Trophoblast cell (in vitro differentiated cells and primary cell): ENCODE measurements at regions not wholly inside any gene's neighbourhood (a gene's known extent, or its start where the extent isn't known, plus 50 kb on each side); places are given as distances from the start of the nearest gene placed in this dataset.

Experiments used
- DNase-seq, 2 donors: peaks; one replicate each; pipeline ENCODE4 v3.0.0-alpha.2; 2016
- H2AFZ ChIP-seq: 2 replicates; pipeline ENCODE4 v1.6.1; 2013; ENCODE audit warnings: low read length, moderate library complexity, mild to moderate bottlenecking; ENCODE audit not compliant: insufficient read depth, poor library complexity
- H2AK5ac ChIP-seq: 2 replicates; pipeline ENCODE4 v1.6.1; 2013; ENCODE audit warnings: mild to moderate bottlenecking, low read length
- H2BK120ac ChIP-seq: 2 replicates; pipeline ENCODE4 v1.6.1; 2013; ENCODE audit warnings: low read length, mild to moderate bottlenecking, moderate library complexity; ENCODE audit not compliant: insufficient read depth, poor library complexity
- H2BK12ac ChIP-seq: 2 replicates; pipeline ENCODE4 v1.6.1; 2013; ENCODE audit warnings: mild to moderate bottlenecking, low read length, moderate library complexity
- H2BK5ac ChIP-seq: 2 replicates; pipeline ENCODE4 v1.6.1; 2013; ENCODE audit warnings: low read length, low read depth, moderate library complexity, mild to moderate bottlenecking; ENCODE audit not compliant: poor library complexity
- H3K14ac ChIP-seq: 2 replicates; pipeline ENCODE4 v1.6.1; 2013; ENCODE audit warnings: mild to moderate bottlenecking, low read length
- H3K18ac ChIP-seq: 2 replicates; pipeline ENCODE4 v1.6.1; 2013; ENCODE audit warnings: mild to moderate bottlenecking, low read length
- H3K23ac ChIP-seq: 2 replicates; pipeline ENCODE4 v1.6.1; 2013; ENCODE audit warnings: low read length
- H3K27ac ChIP-seq: 2 replicates; pipeline ENCODE4 v1.5.1; 2013; ENCODE audit warnings: low read depth, mild to moderate bottlenecking, inconsistent platforms, low read length, moderate library complexity
- H3K27me3 ChIP-seq: 2 replicates; pipeline ENCODE4 v1.6.1; 2013; ENCODE audit warnings: inconsistent platforms, mild to moderate bottlenecking, low read length, moderate library complexity; ENCODE audit not compliant: insufficient read depth
- H3K36me3 ChIP-seq, 2 experiments: 1 replicate in 1 of 2; 2 replicates in 1 of 2; pipeline ENCODE4 v1.6.1; 2013; ENCODE audit warnings: low read length in 2 of 2, mild to moderate bottlenecking in 2 of 2, moderate library complexity in 1 of 2; ENCODE audit not compliant: insufficient read depth in 2 of 2, control insufficient read depth in 1 of 2
- H3K4ac ChIP-seq: 2 replicates; pipeline ENCODE4 v1.6.1; 2013; ENCODE audit warnings: low read depth, mild to moderate bottlenecking, low read length, moderate library complexity
- H3K4me1 ChIP-seq, 2 experiments: 1 replicate in 1 of 2; 2 replicates in 1 of 2; pipeline ENCODE4 v1.6.1; 2013; ENCODE audit warnings: low read length in 2 of 2, mild to moderate bottlenecking in 2 of 2, moderate library complexity in 1 of 2; ENCODE audit not compliant: insufficient read depth in 2 of 2, control insufficient read depth in 1 of 2
- H3K4me2 ChIP-seq: 2 replicates; pipeline ENCODE4 v1.6.1; 2013; ENCODE audit warnings: inconsistent platforms, mild to moderate bottlenecking, low read length, moderate library complexity
- H3K4me3 ChIP-seq: 2 replicates; pipeline ENCODE4 v1.5.1; 2013; ENCODE audit warnings: mild to moderate bottlenecking, low read depth, low read length, inconsistent platforms
- H3K79me1 ChIP-seq: one replicate; pipeline ENCODE4 v1.6.1; 2013; ENCODE audit warnings: low read length
- H3K79me2 ChIP-seq: 2 replicates; pipeline ENCODE4 v1.6.1; 2013; ENCODE audit warnings: low read length, mild to moderate bottlenecking; ENCODE audit not compliant: control insufficient read depth, insufficient read depth, poor library complexity
- H3K9ac ChIP-seq: 2 replicates; pipeline ENCODE4 v1.6.1; 2013; ENCODE audit warnings: mild to moderate bottlenecking, low read length
- H3K9me3 ChIP-seq: 2 replicates; pipeline ENCODE4 v1.6.1; 2013; ENCODE audit warnings: low read depth, mild to moderate bottlenecking, control low read depth, inconsistent platforms, low read length; ENCODE audit not compliant: insufficient read depth
- H4K12ac ChIP-seq: 2 replicates; pipeline ENCODE4 v1.6.1; 2013; ENCODE audit warnings: low read depth, mild to moderate bottlenecking, low read length, moderate library complexity
- H4K8ac ChIP-seq: 2 replicates; pipeline ENCODE4 v1.6.1; 2013; ENCODE audit warnings: low read depth, mild to moderate bottlenecking, low read length, moderate library complexity
- H4K91ac ChIP-seq: one replicate; pipeline ENCODE4 v1.6.1; 2013; ENCODE audit warnings: low read depth, mild to moderate bottlenecking, low read length, moderate library complexity
- WGBS: extraction: QIAGEN DNeasy Blood & Tissue Kit; methylation state at CpG from one replicate; pipeline ENCODE4 v1.1.7; 2013; ENCODE audit warnings: missing lambda C conversion rate; ENCODE audit not compliant: insufficient read length, insufficient coverage; ENCODE audit errors: extremely low coverage; 5-methylcytosine and 5-hydroxymethylcytosine counted together

GRCh38 chr10:27368706-27369105, 128.1 kb upstream of the ACBD5 start:
- H3K36me3 ChIP-seq = no peaks in the 10 kb centered on the region
- H2AFZ ChIP-seq = no peak overlapping the region
- H3K4me3 ChIP-seq = no peak overlapping the region
- no peak overlapping the region for H2AK5ac ChIP-seq
- no peak overlapping the region for H3K27ac ChIP-seq
- H3K4me2 ChIP-seq = no peak overlapping the region
- H3K23ac ChIP-seq = no peak overlapping the region
- H3K9ac ChIP-seq = no peak overlapping the region
- no peak for DNase-seq
- no peak overlapping the region for H3K18ac ChIP-seq
- no peaks in the 10 kb centered on the region for H3K79me1 ChIP-seq
- H4K91ac ChIP-seq = no peak overlapping the region
- H3K4me1 ChIP-seq = no peaks in the 10 kb centered on the region
- no peak overlapping the region for H2BK5ac ChIP-seq
- H4K8ac ChIP-seq = no peak overlapping the region
- no CpG with 5 or more reads among the region's 10 CpGs for WGBS
- no peak overlapping the region for H2BK120ac ChIP-seq
- H4K12ac ChIP-seq = no peak overlapping the region
- no peak overlapping the region for H3K14ac ChIP-seq
- no peaks in the 10 kb centered on the region for H3K79me2 ChIP-seq
- no peaks in the 10 kb centered on the region for H3K27me3 ChIP-seq
- no peaks in the 10 kb centered on the region for H3K9me3 ChIP-seq
- H2BK12ac ChIP-seq = no peak overlapping the region
- no peak overlapping the region for H3K4ac ChIP-seq

- Histone ChIP-seq H2AFZ (no peak overlapping the region), H3K4ac (no peak overlapping the region), H2BK120ac (no peak overlapping the region), H3K27me3 (no peaks in the 10 kb centered on the region), H3K9me3 (no peaks in the 10 kb centered on the region), H4K8ac (no peak overlapping the region), H3K27ac (no peak overlapping the region), H3K79me1 (no peaks in the 10 kb centered on the region), H3K4me2 (no peak overlapping the region), H3K14ac (no peak overlapping the region), H3K18ac (no peak overlapping the region), H2BK5ac (no peak overlapping the region), H3K4me3 (no peak overlapping the region), H3K23ac (no peak overlapping the region), H3K36me3 (no peaks in the 10 kb centered on the region), H3K4me1 (no peaks in the 10 kb centered on the region), H2BK12ac (no peak overlapping the region), H2AK5ac (no peak overlapping the region), H3K79me2 (no peaks in the 10 kb centered on the region), H3K9ac (no peak overlapping the region), H4K91ac (no peak overlapping the region), H4K12ac (no peak overlapping the region)
- DNase-seq = no peak
- WGBS = no CpG with 5 or more reads among the region's 1 CpG
Observed at GRCh38 chr10:27366769-27367168, 126.2 kb upstream of the ACBD5 start.

- no peak overlapping the region for H2AK5ac ChIP-seq
- no peak overlapping the region for H3K9ac ChIP-seq
- no peaks in the 10 kb centered on the region for H3K36me3 ChIP-seq
- H3K79me2 ChIP-seq = no peaks in the 10 kb centered on the region
- no peak overlapping the region for H2BK5ac ChIP-seq
- no peaks in the 10 kb centered on the region for H3K79me1 ChIP-seq
- H2AFZ ChIP-seq = no peak overlapping the region
- H2BK120ac ChIP-seq = no peak overlapping the region
- no peak overlapping the region for H3K18ac ChIP-seq
- H4K91ac ChIP-seq = no peak overlapping the region
- no peak overlapping the region for H3K23ac ChIP-seq
- no peak overlapping the region for H2BK12ac ChIP-seq
- no peak overlapping the region for H3K4me3 ChIP-seq
- no peak overlapping the region for H4K12ac ChIP-seq
- no peak overlapping the region for H4K8ac ChIP-seq
- H3K9me3 ChIP-seq = no peaks in the 10 kb centered on the region
- H3K4me2 ChIP-seq = no peak overlapping the region
- no peak overlapping the region for H3K27ac ChIP-seq
- no peak overlapping the region for H3K4ac ChIP-seq
- no peaks in the 10 kb centered on the region for H3K27me3 ChIP-seq
- WGBS = no CpG with 5 or more reads among the region's 8 CpGs
- no peaks in the 10 kb centered on the region for H3K4me1 ChIP-seq
- no peak for DNase-seq
- H3K14ac ChIP-seq = no peak overlapping the region
Observed at GRCh38 chr10:27364028-27364427, 123.4 kb upstream of the ACBD5 start.

- no peak overlapping the region for H3K4me2 ChIP-seq
- H2BK5ac ChIP-seq = no peak overlapping the region
- H3K79me2 ChIP-seq = no peaks in the 10 kb centered on the region
- peak; percentile 70 to 92 for DNase-seq
- H3K9me3 ChIP-seq = peaks cover 2% of the 10 kb centered on the region
- H3K14ac ChIP-seq = no peak overlapping the region
- H4K12ac ChIP-seq = no peak overlapping the region
- no peak overlapping the region for H2AFZ ChIP-seq
- H2BK120ac ChIP-seq = no peak overlapping the region
- no peak overlapping the region for H4K91ac ChIP-seq
- no peaks in the 10 kb centered on the region for H3K36me3 ChIP-seq
- H3K9ac ChIP-seq = no peak overlapping the region
- H3K27ac ChIP-seq = no peak overlapping the region
- H2BK12ac ChIP-seq = no peak overlapping the region
- no peaks in the 10 kb centered on the region for H3K79me1 ChIP-seq
- H3K23ac ChIP-seq = no peak overlapping the region
- no peak overlapping the region for H3K4ac ChIP-seq
- H3K4me1 ChIP-seq = no peaks in the 10 kb centered on the region
- H4K8ac ChIP-seq = no peak overlapping the region
- H2AK5ac ChIP-seq = no peak overlapping the region
- no peak overlapping the region for H3K18ac ChIP-seq
- no peaks in the 10 kb centered on the region for H3K27me3 ChIP-seq
- WGBS = no CpG with 5 or more reads among the region's 3 CpGs
- no peak overlapping the region for H3K4me3 ChIP-seq
Observed at GRCh38 chr10:27360581-27361172, 120.1 kb upstream of the ACBD5 start.
